Gastroesophageal sphincter (tissue), 3 donors: ENCODE measurements at regions not wholly inside any gene's neighbourhood (a gene's known extent, or its start where the extent isn't known, plus 50 kb on each side); places are given as distances from the start of the nearest gene placed in this dataset.

ENCODE experiments used
- CTCF ChIP-seq, 4 experiments: fragments of 200-600 bp in 2 of 4; fragments of 450-650 bp in 2 of 4; sonication (generic) in 1 of 4; IDR thresholded peaks; one replicate each; pipeline ENCODE4 v1.5.1; 2017 to 2019; ENCODE audit warnings: antibody characterized with exemption in 4 of 4, mild to moderate bottlenecking in 2 of 4, moderate library complexity in 2 of 4
- EP300 ChIP-seq: sonication (generic); formaldehyde crosslinking; IDR thresholded peaks from one replicate; pipeline ENCODE4 v1.6.1; 2017; ENCODE audit warnings: antibody characterized with exemption, mild to moderate bottlenecking
- POLR2A ChIP-seq, 2 donors: fragments of 450-650 bp; IDR thresholded peaks; one replicate each; pipeline ENCODE4 v1.6.1; 2017; ENCODE audit warnings: antibody characterized with exemption in 2 of 2, mild to moderate bottlenecking in 2 of 2, moderate library complexity in 1 of 2

GRCh38 chr5:158180407-158180806, 321.5 kb upstream of the CLINT1 start:
- TF ChIP-seq EP300 = no peak
- TF ChIP-seq CTCF (IDR thresholded peaks at IDR 0.05) = no peak
- no peak for TF ChIP-seq POLR2A (IDR thresholded peaks at IDR 0.05)
